AG20443 (cell line): ENCODE measurements at regions not wholly inside any gene's neighbourhood (a gene's known extent, or its start where the extent isn't known, plus 50 kb on each side); places are given as distances from the start of the nearest gene placed in this dataset.

ENCODE experiments used
- DNase-seq: peaks from one replicate; pipeline ENCODE4 v3.0.0; 2012; ENCODE audit warnings: low spot score, mixed read lengths

DNA sequence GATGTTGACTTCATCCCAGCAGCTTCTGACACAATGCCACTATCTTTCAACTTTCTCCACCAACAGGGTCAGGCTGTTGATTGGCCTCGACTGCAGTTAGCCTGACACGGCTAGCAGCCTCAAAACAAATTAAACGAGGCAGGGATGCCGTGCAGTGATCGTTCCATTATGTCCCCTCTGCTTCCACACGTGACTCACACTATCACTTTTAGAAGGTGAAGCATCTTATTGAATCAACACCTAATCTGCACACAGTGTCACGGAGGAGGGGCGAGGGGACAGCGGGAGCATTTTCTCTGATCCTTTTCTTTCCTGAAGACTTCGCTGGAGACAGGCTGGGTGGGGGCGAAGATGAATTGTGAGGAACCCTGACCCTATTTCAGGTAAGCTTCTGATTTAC, 241.9 kb upstream of the ZNF507 start:
- DNase-seq: no peak

DNA sequence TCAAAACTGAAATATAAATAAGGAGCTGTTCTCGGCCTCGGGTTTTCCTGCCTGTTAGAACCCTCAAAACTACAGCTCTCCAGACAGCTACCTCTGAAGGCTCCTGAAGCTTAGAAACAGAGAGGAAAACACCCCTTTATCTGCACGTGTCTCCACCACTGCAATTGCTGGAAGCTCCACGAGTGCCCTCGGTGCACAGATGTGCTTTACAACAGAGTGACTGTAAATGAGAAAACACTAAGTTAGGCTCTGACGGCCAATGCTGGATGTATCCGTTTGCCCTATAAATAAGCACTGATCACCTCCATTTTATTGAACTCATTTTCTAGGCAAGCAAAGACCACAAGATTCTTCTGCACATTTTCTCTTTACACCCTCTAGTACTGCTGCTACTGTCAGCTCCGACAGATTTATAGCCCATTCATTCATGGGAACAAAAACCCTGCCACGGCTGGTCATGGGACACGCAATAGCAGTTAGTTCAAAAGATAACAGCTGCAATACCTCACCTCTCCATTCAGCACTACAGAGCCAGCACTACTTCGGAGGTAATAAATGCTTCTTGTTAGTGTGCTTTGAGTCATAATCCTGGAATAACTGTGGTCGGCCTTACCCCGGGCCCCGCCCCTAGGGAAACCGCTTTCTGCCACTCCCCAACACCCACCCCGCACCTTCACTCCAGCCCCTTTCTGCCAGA, 241.1 kb upstream of the ZNF507 start:
- DNase-seq: no peak

DNA sequence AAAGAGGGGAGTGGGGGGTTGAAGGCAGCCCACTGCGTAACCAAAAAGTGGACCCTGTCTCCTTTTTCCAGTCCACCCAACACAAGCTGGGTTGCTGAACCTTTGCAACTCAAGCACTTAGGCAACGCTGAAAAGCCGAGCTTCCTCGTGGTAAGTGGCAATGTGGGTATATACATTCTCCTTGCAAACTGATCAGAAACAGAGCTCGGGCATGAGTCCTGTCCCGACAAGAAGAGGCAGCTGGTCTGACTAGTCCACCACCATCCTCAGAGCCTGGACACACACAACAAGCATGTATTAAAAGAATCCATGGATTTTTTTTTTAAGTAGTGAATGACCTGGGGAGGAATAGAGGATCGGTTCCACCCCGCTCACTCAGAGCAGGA, 240.6 kb upstream of the ZNF507 start:
- no peak for DNase-seq

DNA sequence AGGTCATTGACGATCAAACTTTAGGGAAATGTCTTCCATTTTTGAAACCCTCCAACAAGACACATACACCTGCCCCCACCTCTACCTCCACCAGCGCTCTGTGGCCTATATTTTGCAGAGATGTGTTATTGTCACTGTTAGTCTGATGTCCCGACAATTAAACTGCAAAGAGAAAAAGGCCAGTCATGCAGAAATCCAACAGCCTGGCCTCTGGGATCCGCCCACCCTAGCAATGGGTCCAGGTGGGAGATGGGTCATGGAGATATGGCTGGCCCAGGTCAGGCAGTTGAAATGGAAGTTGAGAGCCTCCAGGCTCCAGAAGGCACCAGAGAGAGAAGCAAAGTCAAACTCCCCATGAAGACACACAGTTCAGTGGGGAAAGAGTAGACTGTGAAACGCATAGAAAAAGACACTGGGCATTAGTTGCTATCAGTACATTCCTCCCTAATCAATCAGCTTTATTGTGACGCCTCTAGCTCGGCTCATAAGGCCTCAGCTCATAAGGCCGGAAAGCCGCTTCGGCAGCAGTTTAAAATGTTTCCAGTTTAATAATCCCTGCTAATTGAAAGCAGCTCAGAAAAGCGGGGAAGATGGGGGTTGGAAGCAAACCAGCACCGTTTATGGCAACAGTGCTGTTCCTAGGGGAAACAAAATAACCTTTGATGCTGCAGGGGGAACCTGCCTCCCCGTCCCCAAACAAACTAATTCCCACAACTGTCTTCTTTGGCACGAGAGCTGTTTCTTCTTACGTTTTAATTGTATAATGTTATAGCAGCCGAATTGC, 239.7 kb upstream of the ZNF507 start:
- no peak for DNase-seq

DNA sequence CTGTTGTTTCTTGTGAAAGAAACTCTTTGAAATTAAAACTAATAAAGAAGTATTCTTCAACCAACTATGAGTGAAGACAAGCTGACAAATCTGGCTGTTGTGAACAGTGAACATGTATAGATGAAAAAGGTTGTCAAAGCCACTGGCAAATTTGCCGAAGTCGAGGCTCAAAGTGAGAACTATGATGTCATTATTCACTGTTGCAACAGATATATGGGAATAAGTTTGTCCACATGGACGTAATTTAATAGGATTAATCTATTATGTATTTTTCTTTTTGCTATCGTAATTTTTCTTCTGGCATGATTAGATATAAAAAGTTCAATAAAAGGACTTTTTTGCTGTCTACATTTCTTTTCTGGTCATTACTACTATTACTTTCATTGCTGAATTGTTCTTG, 223.2 kb upstream of the ZNF507 start:
- DNase-seq: no peak

DNA sequence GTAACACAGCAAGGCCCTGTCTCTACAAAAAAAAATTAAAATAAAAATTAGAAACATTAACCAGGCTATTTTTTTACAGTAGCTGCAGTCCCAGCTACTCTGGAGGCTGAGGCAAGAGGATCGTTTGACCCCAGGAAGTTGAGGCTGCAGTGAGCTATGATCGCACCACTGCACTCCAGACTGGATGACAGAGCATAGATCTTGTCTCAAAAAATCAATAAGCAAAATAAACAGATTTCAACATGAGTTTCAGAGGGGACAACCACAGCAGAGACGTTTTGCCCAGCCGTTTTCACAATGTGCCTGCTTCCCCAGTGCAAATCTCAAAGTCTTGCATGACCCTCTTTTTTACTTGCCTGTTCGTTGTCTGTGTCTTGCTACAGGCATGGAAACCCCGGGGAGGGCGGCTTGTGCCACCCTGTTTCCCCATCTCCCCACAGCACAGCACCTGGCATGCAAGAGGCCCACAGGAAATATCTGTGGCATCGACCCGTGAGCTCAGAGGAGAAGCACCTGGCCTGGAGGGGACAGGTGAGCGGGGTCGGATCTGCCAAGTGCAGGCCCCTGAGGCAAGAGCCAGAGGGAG, 222.0 kb upstream of the ZNF507 start:
- DNase-seq: no peak

DNA sequence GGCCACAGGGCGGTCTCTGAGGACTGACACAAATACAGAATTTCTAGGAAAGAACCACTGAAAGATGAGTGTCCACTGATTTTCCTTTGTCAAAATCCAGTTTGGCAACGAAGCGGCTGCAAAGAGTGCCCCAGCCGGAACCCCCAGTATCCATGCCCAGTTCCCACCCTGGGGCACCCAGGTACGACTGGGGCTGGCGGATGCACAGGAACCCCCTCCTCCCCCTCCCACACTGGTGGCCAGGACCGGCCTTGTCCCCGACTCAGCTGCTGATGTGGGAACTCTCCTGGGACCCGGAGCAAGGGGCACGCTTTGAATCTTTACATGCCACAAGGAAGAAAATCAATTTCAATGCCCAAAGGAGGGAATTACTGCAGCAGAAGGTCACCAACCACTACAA, 220.8 kb upstream of the ZNF507 start:
- no peak for DNase-seq

DNA sequence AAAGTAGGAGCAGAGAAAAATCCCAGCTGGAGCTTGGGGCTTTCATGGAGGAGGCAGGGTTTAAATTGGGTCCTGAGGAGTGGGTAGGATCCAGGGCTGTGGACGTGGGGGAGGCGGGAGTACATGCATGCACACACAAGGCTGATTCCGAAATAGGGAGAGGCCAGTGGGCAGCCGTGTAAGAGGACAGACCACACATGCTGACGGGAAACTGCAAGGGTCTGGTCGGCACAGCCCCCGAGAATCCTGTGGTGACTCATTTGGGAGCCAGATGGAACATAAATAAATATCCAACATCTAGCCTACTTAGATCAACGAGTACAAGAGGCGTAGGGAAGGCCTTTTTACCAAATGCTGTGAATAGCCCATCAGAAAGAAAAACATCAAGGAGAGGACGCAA, 216.3 kb upstream of the ZNF507 start:
- DNase-seq: no peak

DNA sequence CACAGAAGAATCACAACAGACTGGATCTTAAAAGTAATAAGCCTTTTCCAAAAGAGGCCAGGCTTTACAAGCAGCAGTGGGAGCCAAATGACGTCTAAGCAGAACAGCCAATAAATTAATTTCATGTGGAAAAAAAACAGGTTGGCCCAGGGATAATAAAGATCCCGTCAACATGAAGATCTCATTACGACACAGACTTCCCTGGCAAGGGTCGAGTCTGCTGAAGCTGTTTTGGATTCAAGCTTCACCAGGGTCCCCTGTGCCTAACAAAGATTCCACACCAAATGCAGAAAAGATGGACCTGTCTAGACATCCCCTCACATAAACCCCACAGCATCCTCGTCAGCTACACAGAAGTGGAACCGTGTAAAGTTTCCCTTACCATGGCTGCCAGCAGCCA, 215.1 kb upstream of the ZNF507 start:
- DNase-seq: no peak

DNA sequence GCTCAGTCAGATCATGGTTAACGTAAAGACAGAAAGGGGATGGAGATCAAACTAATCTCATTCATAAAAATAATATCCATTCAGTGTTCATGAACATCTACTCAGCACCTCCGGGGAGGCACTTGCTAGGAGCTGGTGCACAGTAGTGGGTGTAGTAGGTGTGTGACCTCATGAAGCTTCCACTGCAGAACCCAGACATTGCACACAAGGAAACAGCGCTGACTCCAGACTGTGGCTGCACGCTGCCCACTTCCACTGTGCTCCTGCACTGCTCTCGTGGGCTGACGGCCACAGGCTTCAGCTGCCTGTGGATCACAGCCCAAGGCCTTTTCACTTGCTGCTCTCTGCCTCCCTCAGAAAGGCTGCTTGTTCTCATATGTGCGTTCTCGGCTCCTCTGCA, 214.4 kb upstream of the ZNF507 start:
- no peak for DNase-seq

DNA sequence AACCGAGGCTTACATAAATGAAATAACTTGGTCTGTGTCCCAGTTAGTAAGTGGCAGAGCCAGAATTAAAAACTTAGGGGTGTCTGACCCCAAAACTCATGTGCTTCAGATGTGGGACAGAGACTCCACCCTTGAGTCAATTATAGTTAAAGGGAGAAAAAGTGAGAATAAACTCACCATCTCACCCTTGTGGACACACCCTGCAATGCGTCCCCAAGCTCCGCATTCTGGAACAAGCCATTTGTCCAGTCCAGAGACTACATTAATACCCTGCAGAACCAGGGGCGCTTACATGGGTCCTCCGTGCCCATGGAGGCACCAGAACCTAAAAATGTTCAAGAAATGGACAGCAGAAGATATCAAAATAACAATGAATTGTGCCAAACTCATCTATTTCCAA, 207.0 kb upstream of the ZNF507 start:
- no peak for DNase-seq

DNA sequence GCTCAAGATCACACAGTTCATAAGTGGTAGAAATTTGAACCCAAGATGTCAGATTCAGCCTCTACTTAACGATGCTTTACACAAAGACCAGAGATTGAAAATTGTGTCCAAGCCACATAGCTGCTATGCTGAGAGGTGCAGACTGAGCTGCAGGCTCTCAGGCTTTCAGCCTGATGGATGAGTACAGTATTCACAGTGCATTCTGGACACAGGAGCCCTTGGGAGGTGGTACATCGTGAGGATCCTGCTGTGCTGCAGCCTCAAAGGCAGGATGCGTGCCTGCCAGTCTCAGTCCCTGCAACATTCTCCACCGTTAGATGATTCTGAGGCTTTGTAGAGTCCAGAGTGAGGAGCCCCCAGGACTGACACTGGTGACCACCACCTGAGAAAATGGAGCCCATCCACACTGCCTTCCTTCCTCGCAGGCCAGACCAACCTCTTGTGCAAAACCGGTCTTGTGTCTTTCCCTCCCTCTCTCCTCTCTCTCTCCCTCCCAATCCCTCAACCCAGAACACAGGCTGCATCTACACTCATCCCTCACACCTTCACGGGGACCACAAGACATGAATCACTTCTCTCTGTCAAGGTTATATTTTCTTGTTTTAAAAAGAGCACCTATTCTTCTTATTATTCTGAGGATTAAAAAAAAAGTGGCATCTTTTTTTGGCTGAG, 203.4 kb upstream of the ZNF507 start:
- no peak for DNase-seq

DNA sequence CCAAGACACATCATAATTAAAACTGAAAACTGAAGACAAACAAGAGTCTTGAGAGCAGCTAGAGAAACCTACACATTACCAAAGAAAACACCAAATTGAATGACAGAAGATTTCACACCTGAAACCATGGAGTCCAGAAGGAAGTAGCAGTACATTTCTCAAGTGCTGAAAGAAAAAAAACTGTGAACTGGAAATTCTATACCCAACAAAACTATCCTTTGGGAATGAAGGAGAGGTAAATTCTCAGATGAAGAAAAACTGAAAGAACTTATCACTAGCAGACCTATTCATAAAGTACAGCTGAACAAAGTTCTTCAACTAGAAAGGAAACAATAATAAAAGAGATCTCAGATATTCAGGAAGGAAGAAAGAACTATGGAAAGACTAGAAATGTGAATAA, 198.7 kb upstream of the ZNF507 start:
- no peak for DNase-seq

DNA sequence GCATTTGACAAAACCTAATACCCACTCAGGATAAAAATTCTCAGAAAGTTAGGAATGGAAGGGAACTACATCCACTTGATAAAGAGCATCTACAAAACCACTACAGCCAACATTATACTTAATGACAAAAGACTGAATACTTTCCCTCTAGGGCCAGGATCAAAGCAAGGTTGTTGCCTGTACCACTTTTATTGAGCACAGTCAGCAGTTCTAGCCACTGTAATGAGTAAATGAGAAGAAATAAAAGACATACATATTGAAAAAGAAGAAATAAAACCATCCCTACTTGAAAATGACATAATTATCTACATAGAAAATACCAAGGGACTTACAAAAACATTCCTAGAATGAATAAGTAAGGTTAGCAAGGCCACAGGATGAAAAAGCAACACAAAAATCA, 194.8 kb upstream of the ZNF507 start:
- no peak for DNase-seq

DNA sequence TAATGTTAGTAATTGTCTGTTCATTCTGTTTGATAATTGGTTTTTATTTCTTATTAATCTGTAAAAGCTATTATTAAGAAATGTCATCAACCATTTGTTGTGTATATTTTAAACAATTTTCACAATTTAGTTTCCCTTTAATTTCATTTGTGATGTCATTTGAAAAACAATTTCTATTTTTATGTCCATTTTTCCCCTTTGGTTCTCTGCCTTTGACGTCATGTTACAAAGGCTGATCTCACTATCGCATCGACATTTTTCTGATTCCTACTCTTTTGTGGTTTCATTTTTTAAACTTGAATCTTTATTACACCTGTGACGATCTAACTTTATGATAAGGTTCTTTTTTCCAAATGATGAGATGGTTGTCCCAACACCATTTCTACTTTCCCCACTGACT, 191.0 kb upstream of the ZNF507 start:
- no peak for DNase-seq

DNA sequence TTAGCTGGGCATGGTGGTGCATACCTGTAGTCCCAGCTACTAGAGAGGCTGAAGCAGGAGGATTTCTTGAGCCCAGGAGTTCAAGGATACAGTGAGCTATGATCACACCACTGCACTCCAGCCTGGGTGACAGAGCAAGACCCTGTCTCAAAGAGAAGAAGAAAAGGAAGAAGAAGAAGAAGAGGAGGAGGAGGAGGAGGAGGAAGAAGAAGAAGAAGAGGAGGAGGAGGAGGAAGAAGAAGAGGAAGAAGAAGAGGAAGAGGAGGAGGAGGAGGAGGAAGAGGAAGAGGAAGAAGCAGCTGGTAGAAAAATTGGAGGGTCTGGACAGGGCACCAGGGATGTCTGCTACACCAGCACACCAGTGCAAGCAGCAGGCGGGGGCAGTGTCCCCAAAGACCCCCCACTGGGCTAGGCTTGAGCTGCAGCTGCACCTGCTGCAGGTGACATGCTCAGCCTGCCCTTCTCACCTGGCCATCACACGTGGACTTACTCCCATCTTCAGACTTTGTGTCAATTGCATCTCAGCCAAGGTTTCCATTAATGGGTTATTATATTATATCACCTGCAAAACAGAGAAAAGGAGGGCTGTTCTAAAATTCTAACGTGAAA, 180.9 kb upstream of the ZNF507 start:
- DNase-seq: no peak

DNA sequence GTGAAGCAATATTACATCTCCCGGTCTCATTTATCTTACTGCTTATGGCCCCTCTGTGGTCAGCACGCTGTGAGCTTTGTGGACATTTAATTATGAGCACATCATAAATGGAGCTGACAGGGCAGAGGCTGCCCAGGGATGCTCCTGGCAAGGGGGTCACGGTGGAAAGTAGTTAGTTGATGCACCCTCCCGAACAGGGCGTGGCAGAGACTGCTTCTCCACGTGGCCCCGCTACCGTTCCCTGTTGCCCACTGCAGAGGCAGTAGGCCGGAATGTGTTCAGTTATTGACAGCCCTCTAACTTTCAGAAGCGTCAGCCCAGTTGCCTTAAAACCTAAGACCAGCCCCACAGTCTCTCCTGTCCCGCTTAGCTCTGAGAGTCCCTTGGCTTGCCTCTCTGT, 180.3 kb upstream of the ZNF507 start:
- peak; percentile 4 for DNase-seq

DNA sequence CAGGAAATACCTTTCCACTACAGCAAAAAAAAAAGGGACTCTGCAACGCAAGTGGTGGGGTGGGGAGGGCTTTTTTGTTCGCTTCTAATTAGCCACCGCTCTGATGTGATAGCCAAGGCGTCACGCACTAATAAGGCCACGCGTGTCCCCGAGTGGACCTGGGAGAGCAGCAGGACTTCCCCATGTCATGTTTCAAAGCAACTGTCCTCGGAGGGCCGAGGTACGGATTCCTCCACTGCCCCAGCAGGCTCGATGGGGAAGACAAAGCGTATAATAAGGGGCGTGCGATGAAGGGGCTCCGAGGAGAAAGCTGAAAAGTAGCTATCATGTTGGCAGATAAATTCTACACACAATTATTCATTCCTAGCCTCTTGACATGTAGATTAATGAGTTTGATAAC, 179.7 kb upstream of the ZNF507 start:
- DNase-seq: peak; percentile 3

DNA sequence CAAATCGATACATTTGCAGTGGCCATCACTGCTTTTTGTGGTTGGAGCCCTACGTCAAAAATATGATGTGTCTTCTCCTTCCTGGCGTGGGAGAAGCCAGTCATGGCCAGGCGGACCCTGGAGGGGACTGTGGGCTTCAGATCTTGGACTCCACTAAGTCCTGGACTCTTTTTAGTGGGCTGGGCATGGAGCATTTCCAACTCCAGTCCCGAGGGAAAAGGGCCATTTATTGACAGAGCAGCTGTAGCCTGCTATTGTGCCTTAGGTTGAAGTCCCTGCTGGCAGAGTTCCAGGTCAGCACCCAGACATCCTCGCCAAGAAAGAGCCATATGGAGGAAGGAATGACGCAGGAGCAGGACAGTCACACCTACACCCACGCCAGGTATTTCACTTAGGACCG, 179.2 kb upstream of the ZNF507 start:
- no peak for DNase-seq

DNA sequence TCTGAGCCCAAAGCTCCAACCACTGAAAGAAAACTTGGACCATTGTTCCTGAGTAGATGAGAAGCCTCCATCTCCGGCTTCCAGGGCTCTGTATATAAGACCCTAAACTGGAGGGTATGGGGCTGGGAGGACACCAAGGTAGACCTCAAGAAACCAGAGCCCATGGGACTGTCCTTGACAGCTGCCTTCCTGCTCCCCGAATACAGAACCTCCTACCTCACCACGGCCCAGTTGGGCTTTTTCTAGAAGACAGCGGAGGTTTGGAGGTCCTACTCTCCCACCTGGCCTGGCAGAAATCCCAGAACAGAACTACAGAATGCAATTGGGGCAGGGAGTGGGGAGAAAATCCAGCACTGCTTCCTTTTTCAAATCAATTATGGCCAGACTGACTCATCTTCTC, 177.3 kb upstream of the ZNF507 start:
- no peak for DNase-seq

DNA sequence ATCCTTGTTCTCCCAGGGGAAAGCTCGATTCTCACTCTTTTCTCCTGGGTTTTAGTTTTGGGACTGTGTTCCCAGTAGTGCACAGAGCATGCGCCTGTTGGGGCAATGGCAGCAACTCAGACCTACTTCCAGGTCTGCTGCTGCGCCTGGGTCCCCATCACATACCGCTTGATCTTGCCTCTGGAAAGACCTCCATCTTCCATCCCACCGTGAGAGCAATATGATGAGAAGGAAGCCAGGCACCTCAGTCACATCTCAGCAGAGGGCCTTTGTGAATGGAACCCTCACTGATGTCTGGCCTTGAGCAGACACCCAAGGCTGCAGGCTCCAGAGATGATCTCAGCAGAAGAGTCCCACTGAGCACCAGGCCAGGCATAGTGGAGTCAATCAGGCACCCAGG, 176.8 kb upstream of the ZNF507 start:
- DNase-seq: peak; percentile 3

DNA sequence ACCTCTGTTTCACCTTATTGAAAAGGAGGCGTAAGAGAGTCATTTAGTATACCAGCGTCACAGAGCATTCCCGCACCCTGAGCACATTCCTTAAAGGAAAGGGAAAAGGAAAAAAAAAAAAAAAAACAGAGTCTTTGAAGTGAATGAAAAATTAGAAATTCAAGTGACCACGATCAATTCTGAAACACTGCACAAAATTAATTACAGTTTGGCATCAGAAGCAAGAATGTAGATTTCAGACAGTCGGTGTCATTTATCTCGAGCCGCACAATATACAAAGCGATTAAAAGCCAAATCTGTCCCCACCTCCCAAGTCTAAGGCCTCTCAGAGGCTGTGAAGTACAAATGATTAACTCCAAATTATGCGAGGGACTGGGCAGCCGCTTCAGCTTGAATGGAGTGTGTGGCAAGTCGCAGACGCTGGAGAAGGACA, 173.7 kb upstream of the ZNF507 start:
- DNase-seq: no peak
